Calu3 (cell line): ENCODE measurements at regions not wholly inside any gene's neighbourhood (a gene's known extent, or its start where the extent isn't known, plus 50 kb on each side); places are given as distances from the start of the nearest gene placed in this dataset.
A peak's percentile ranks its signal among the peaks of the same experiment; 100 is the strongest.
"Not testable (repeated sequence)": the region's sequence is repeated elsewhere in the genome, so short reads cannot be mapped to it uniquely, and the experiment has no call there.

Experiments used
- BruUV-seq: library from RNA; stranded (reverse); fragments of 400-500 nt; replicated peaks from 2 replicates; lab custom pipeline; 2021; lab: Mats Ljungman, UMichigan
- CTCF ChIA-PET: fragments of 300-600 bp; sonication (Branson Sonifier 250); formaldehyde crosslinking; loops from one replicate; lab custom pipeline; 2022; ENCODE audit warnings: antibody characterized with exemption; lab: Charles Lee
- DNase-seq: peaks from one replicate; pipeline ENCODE4 v3.0.0; 2022
- H3K27ac Mint-ChIP-seq: one replicate; pipeline ENCODE4 v1.8.0; 2022; ENCODE audit warnings: mixed read lengths; ENCODE audit not compliant: unreplicated experiment
- H3K27me3 Mint-ChIP-seq: one replicate; pipeline ENCODE4 v1.8.0; 2022; ENCODE audit warnings: mixed read lengths; ENCODE audit not compliant: unreplicated experiment
- H3K36me3 Mint-ChIP-seq: one replicate; pipeline ENCODE4 v1.8.0; 2022; ENCODE audit warnings: mild to moderate bottlenecking, moderate library complexity, mixed read lengths; ENCODE audit not compliant: insufficient read depth, unreplicated experiment
- H3K4me1 Mint-ChIP-seq: one replicate; pipeline ENCODE4 v1.8.0; 2022; ENCODE audit warnings: mild to moderate bottlenecking, low read depth, mixed read lengths; ENCODE audit not compliant: unreplicated experiment
- H3K4me3 Mint-ChIP-seq: one replicate; pipeline ENCODE4 v1.8.0; 2022; ENCODE audit warnings: mild to moderate bottlenecking, low read depth, moderate library complexity, mixed read lengths; ENCODE audit not compliant: unreplicated experiment
- H3K9me3 Mint-ChIP-seq: one replicate; pipeline ENCODE4 v1.8.0; 2022; ENCODE audit warnings: low read depth, mixed read lengths; ENCODE audit not compliant: unreplicated experiment
- CTCF ChIP-seq: fragments of 200-600 bp; IDR thresholded peaks from one replicate; pipeline ENCODE4 v1.8.0; 2022; ENCODE audit warnings: antibody characterized with exemption; ENCODE audit not compliant: unreplicated experiment
- intact Hi-C: fragments of 100-400 bp; cut with micrococcal nuclease; formaldehyde crosslinking; loops from one replicate; pipeline ENCODE4 v1.10.0; 2022; ENCODE audit not compliant: unreplicated experiment

- Mint-ChIP-seq H3K4me1 (no peaks in the 10 kb centered on the region), H3K27me3 (no peaks in the 10 kb centered on the region), H3K4me3 (no peak overlapping the region), H3K9me3 (peaks cover 7% of the 10 kb centered on the region), H3K36me3 (no peaks in the 10 kb centered on the region), H3K27ac (no peak overlapping the region)
- intact Hi-C loops: no loop called here
- CTCF ChIA-PET: interaction anchor here (1.0 kb wide), 1 partner anchor 616 kb away, joined by 3 read pairs; no protein-coding TSS in a partner anchor
- no peak for DNase-seq
- BruUV-seq: no TSS peak
- TF ChIP-seq CTCF: no peak
These were observed 606.4 kb upstream of the NR3C2 start for GRCh38 chr4:149048451-149049143.

- Mint-ChIP-seq H3K36me3 (no peaks in the 10 kb centered on the region), H3K4me3 (no peak overlapping the region), H3K27me3 (no peaks in the 10 kb centered on the region), H3K9me3 (peaks cover 7% of the 10 kb centered on the region), H3K27ac (no peak overlapping the region), H3K4me1 (no peaks in the 10 kb centered on the region)
- intact Hi-C loops: no loop called here
- DNase-seq: no peak
- no peak for TF ChIP-seq CTCF
- no TSS peak for BruUV-seq
- CTCF ChIA-PET: no interaction called here
These were observed 605.2 kb upstream of the NR3C2 start for GRCh38 chr4:149047368-149047767.

GRCh38 chr4:149045731-149046130 lies 603.5 kb upstream of the NR3C2 start:
- H3K27ac Mint-ChIP-seq: no peak overlapping the region
- TF ChIP-seq CTCF: no peak
- no peak overlapping the region for H3K4me3 Mint-ChIP-seq
- peaks cover 7% of the 10 kb centered on the region for H3K9me3 Mint-ChIP-seq
- H3K4me1 Mint-ChIP-seq: no peaks in the 10 kb centered on the region
- BruUV-seq: no TSS peak
- H3K36me3 Mint-ChIP-seq: no peaks in the 10 kb centered on the region
- H3K27me3 Mint-ChIP-seq: no peaks in the 10 kb centered on the region
- intact Hi-C loops: no loop called here
- DNase-seq: no peak
- CTCF ChIA-PET: no interaction called here

GRCh38 chr4:149039786-149040185 lies 597.6 kb upstream of the NR3C2 start:
- H3K27ac Mint-ChIP-seq, H3K9me3 Mint-ChIP-seq, H3K4me3 Mint-ChIP-seq, CTCF ChIA-PET, H3K27me3 Mint-ChIP-seq, DNase-seq, BruUV-seq, H3K36me3 Mint-ChIP-seq, H3K4me1 Mint-ChIP-seq, intact Hi-C loops: not testable (repeated sequence)

GRCh38 chr4:149031399-149031798 lies 589.2 kb upstream of the NR3C2 start:
- intact Hi-C loops: loop anchor here (5.0 kb wide), 1 partner anchor 179 kb away; no protein-coding TSS in a partner anchor
- Mint-ChIP-seq H3K4me3 (no peak overlapping the region), H3K4me1 (no peaks in the 10 kb centered on the region), H3K27ac (no peak overlapping the region), H3K36me3 (no peaks in the 10 kb centered on the region), H3K27me3 (no peaks in the 10 kb centered on the region), H3K9me3 (peaks cover 2% of the 10 kb centered on the region)
- CTCF ChIA-PET: interaction anchor here (1.1 to 1.3 kb wide), 2 partner anchors 15 to 584 kb away, joined by 3 read pairs; no protein-coding TSS in a partner anchor
- no peak for DNase-seq
- no TSS peak for BruUV-seq
- TF ChIP-seq CTCF: peak; percentile 19
